ENCODE measurements at regions not wholly inside any gene's neighbourhood (a gene's known extent, or its start where the extent isn't known, plus 50 kb on each side); places are given as distances from the start of the nearest gene placed in this dataset.
A peak's percentile ranks its signal among the peaks of the same experiment; 100 is the strongest.

GRCh38 chr7:18444826-18445225, 50.7 kb upstream of the HDAC9 start:
- Mint-ChIP-seq H3K36me3 (ENCODE audit: low read depth) (no peaks in the 10 kb centered on the region), H3K4me1 (peaks cover 17% of the 10 kb centered on the region; the same call in 2 of the 3 replicates), H3K4me3 (no peak overlapping the region), H3K27me3 (ENCODE audit: insufficient read depth, low read depth, poor library complexity) (peaks cover 3% of the 10 kb centered on the region), H3K27ac (peak overlapping the region; percentile 87), H3K9me3 (no peaks in the 10 kb centered on the region)
- no peak for TF ChIP-seq REST (IDR thresholded peaks at IDR 0.05; ENCODE audit: unreplicated experiment)
- no peak for TF ChIP-seq JUNB (IDR thresholded peaks at IDR 0.05; ENCODE audit: unreplicated experiment)
- no peak for TF ChIP-seq ZNF331 (CRISPR knock-in tag; IDR thresholded peaks at IDR 0.05; ENCODE audit: low read depth)
- no peak for TF ChIP-seq ETS1 (IDR thresholded peaks at IDR 0.05)
- TF ChIP-seq EZH2 (IDR thresholded peaks at IDR 0.05; ENCODE audit: low read depth, unreplicated experiment) = no peak
- no peak for TF ChIP-seq STAT1 (IDR thresholded peaks at IDR 0.05; ENCODE audit: unreplicated experiment)
- TF ChIP-seq CREB1 (CRISPR knock-in tag; IDR thresholded peaks at IDR 0.05; ENCODE audit: low read depth) = no peak
- Histone ChIP-seq H3K79me2 (replicated peaks; ENCODE audit: insufficient read depth) (no peaks in the 10 kb centered on the region), H3K36me3 (ENCODE audit: insufficient read depth) (no peaks in the 10 kb centered on the region), H4K20me1 (replicated peaks; ENCODE audit: insufficient read depth) (no peaks in the 10 kb centered on the region), H3K27ac (ENCODE audit: low read depth) (no peak overlapping the region), H3K4me1 (ENCODE audit: insufficient read depth) (peaks cover 12% of the 10 kb centered on the region), H3F3A (replicated peaks; ENCODE audit: low read depth) (no peaks in the 10 kb centered on the region), H3K4me2 (no peak overlapping the region), H3K27me3 (ENCODE audit: insufficient read depth) (no peaks in the 10 kb centered on the region), H3K9me2 (ENCODE audit: insufficient read depth) (no peaks in the 10 kb centered on the region), H2AFZ (no peak overlapping the region), H3K4me3 (no peak overlapping the region)
- ATAC-seq (no peak), DNase-seq (ENCODE audit: low spot score) (peak; percentile 41)

- Histone ChIP-seq H3K36me3 (ENCODE audit: insufficient read depth) (no peaks in the 10 kb centered on the region), H3K9me2 (ENCODE audit: insufficient read depth) (no peaks in the 10 kb centered on the region), H3K4me3 (no peak overlapping the region), H4K20me1 (replicated peaks; ENCODE audit: insufficient read depth) (no peaks in the 10 kb centered on the region), H3K79me2 (replicated peaks; ENCODE audit: insufficient read depth) (no peaks in the 10 kb centered on the region), H3K27me3 (ENCODE audit: insufficient read depth) (no peaks in the 10 kb centered on the region), H3K27ac (ENCODE audit: low read depth) (peak overlapping the region; percentile 33), H3F3A (replicated peaks; ENCODE audit: low read depth) (no peaks in the 10 kb centered on the region), H2AFZ (peak overlapping the region; percentile 2; the same call in 1 of the 2 replicates), H3K4me2 (no peak overlapping the region), H3K4me1 (ENCODE audit: insufficient read depth) (peaks cover 12% of the 10 kb centered on the region)
- H3K36me3 Mint-ChIP-seq (ENCODE audit: low read depth) = no peaks in the 10 kb centered on the region
- H3K27me3 Mint-ChIP-seq (ENCODE audit: insufficient read depth, low read depth, poor library complexity) = peaks cover 3% of the 10 kb centered on the region
- H3K27ac Mint-ChIP-seq = no peak overlapping the region; the same call in 1 of the 2 replicates
- no peak overlapping the region for H3K4me3 Mint-ChIP-seq
- no peak for DNase-seq (ENCODE audit: low spot score)
- H3K4me1 Mint-ChIP-seq = peaks cover 17% of the 10 kb centered on the region; the same call in 2 of the 3 replicates
- no peak for ATAC-seq
- no peaks in the 10 kb centered on the region for H3K9me3 Mint-ChIP-seq
- TF ChIP-seq REST (IDR thresholded peaks at IDR 0.05; ENCODE audit: unreplicated experiment) (no peak), STAT1 (IDR thresholded peaks at IDR 0.05; ENCODE audit: unreplicated experiment) (no peak), ETS1 (IDR thresholded peaks at IDR 0.05) (no peak), CTCF (conservative IDR thresholded peaks at IDR 0.05; ENCODE audit: low read depth in 2 of 2) (no peak), ZNF114 (CRISPR knock-in tag; IDR thresholded peaks at IDR 0.05) (no peak)
These were observed 50.1 kb upstream of the HDAC9 start for GRCh38 chr7:18445483-18445882.

All from GM23338 (cell line).